Activated naive CD4-positive, alpha-beta T cell treated with anti-CD3 and anti-CD28 coated beads, Interleukin-2, amount 50 U/mL, for 24 hours (primary cell): ENCODE measurements at regions not wholly inside any gene's neighbourhood (a gene's known extent, or its start where the extent isn't known, plus 50 kb on each side); places are given as distances from the start of the nearest gene placed in this dataset.

Source experiments
- H3K27ac Mint-ChIP-seq: one replicate; pipeline ENCODE4 v1.8.0; 2021; ENCODE audit warnings: mild to moderate bottlenecking, mixed read lengths
- H3K27me3 Mint-ChIP-seq: one replicate; pipeline ENCODE4 v1.8.0; 2021; ENCODE audit warnings: mixed read lengths
- H3K36me3 Mint-ChIP-seq: one replicate; pipeline ENCODE4 v1.8.0; 2021; ENCODE audit warnings: mixed read lengths
- H3K4me1 Mint-ChIP-seq: one replicate; pipeline ENCODE4 v1.8.0; 2021; ENCODE audit warnings: mixed read lengths
- H3K4me3 Mint-ChIP-seq: one replicate; pipeline ENCODE4 v1.8.0; 2021; ENCODE audit warnings: mild to moderate bottlenecking, mixed read lengths
- H3K9me3 Mint-ChIP-seq: one replicate; pipeline ENCODE4 v1.8.0; 2021; ENCODE audit warnings: mixed read lengths

DNA sequence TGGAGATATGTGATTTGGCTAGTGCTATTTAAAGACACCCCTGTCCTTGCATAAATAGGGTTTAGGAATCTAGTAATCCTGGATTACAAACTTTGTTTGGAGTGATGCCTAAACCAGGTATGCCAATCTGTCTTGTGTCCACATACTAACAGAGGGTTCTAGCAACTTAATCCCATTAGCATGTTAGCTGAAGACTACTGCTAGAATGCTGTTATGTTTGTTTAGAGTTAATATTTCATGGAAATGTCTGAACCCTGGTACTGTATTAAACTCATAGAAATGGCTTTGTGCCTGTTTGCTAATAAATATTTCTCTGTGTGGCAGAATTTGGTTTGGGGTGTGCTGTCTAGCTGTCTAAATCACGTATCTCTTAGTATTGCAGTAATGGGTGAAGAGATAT, 150.8 kb downstream of the PFKFB3 start:
- Mint-ChIP-seq H3K4me1 (peaks cover 34% of the 10 kb centered on the region), H3K4me3 (no peak overlapping the region), H3K36me3 (peaks cover 9% of the 10 kb centered on the region), H3K27me3 (no peaks in the 10 kb centered on the region), H3K27ac (no peak overlapping the region), H3K9me3 (peaks cover 14% of the 10 kb centered on the region)

DNA sequence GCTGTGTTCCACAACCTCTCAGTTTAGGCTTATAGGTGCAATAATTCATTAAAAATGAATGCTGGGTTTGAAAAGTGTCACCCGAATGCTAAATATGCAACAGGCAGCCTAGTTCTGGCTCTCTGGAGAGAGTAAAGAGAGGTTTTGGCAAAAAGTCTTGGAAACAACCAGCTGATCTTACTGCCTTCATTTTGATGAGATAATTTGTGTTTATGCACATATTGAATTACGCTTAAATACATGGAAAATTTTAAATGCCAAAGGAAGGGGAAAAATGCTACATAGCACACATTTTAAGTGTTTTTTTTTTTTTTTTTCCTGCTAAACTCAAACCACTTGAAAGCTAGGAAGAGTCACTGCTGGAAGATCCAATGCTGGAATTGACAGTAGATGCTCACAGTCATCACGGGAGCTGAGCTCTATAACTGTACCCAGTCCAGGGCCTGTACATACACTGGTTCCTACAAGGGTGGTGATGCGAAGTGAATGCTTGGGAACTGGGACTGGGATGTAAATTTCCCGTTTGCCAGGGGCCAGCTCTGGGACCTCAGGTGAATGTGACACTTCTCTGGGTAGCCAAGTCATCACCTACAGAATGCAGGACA, 151.5 kb downstream of the PFKFB3 start:
- Mint-ChIP-seq H3K4me3 (no peak overlapping the region), H3K27me3 (no peaks in the 10 kb centered on the region), H3K36me3 (peaks cover 10% of the 10 kb centered on the region), H3K4me1 (peaks cover 28% of the 10 kb centered on the region), H3K27ac (no peak overlapping the region), H3K9me3 (peaks cover 21% of the 10 kb centered on the region)

DNA sequence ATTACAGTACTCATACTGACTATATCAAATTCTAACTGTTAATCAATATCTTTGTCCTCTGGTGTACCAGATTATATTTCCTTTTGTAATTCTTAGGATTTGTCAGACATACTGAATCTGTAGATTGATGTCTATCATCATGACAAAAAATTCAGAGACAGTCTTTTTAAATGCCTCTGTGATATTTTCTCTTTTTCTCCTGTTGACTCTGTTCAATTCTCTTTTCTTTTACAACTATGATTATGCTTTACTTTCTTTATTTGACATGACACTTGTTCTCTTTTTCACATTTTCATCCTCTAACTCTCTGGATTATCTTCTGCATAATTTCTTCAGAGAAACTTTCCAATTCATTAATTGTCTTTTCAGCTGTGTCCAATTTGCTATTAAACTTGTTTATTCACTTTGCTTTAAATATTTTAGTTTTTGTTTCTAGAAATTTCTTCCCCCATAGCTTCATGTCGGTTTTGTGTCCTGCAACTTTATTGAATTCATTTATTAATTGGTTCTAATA, 153.6 kb downstream of the PFKFB3 start:
- H3K27me3 Mint-ChIP-seq: no peaks in the 10 kb centered on the region
- no peak overlapping the region for H3K27ac Mint-ChIP-seq
- H3K9me3 Mint-ChIP-seq: peaks cover 31% of the 10 kb centered on the region
- H3K4me1 Mint-ChIP-seq: peaks cover 12% of the 10 kb centered on the region
- no peak overlapping the region for H3K4me3 Mint-ChIP-seq
- H3K36me3 Mint-ChIP-seq: peaks cover 21% of the 10 kb centered on the region

DNA sequence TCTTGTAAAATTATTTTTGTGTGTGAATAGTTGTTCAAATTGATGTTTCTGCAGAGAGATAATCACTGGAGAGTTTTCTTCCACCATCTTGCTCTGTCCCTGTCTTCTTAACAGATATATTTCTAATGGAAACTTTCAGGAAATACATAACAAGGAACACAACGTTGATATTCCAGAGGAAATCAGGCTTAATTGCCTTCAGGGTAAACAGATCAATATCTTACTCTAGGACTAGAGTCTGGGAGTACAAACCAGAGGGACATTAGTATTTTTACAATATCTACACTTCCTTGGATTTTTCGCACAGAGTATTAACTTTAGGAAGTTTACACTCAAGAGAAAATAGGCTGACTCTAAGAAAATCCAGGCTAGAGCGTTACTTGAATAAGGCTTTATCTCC, 159.1 kb downstream of the PFKFB3 start:
- H3K9me3 Mint-ChIP-seq: peaks cover 24% of the 10 kb centered on the region
- H3K27me3 Mint-ChIP-seq: no peaks in the 10 kb centered on the region
- H3K36me3 Mint-ChIP-seq: peaks cover 22% of the 10 kb centered on the region
- no peak overlapping the region for H3K4me3 Mint-ChIP-seq
- H3K27ac Mint-ChIP-seq: no peak overlapping the region
- peaks cover 5% of the 10 kb centered on the region for H3K4me1 Mint-ChIP-seq

DNA sequence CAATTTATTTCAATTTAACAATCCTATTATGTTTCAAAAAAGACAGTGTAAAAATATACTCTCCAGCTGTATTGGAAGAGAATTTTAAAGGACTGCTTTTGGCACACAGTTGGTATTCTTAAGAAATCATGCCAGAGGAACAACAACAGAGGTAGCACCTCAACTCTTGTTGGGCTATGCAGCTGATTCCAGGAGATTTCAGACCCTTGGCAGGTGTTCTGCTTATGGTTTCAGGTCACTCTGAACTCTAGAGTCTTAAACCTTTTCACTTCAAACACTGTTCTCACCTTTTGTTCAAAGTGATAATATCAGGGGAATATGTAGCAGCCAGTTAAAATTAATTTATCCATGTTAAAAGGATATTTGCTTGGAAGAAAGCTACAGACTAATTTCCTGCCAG, 160.1 kb downstream of the PFKFB3 start:
- Mint-ChIP-seq H3K4me1 (peaks cover 5% of the 10 kb centered on the region), H3K36me3 (peaks cover 22% of the 10 kb centered on the region), H3K4me3 (no peak overlapping the region), H3K27me3 (no peaks in the 10 kb centered on the region), H3K27ac (no peak overlapping the region), H3K9me3 (peaks cover 24% of the 10 kb centered on the region)

DNA sequence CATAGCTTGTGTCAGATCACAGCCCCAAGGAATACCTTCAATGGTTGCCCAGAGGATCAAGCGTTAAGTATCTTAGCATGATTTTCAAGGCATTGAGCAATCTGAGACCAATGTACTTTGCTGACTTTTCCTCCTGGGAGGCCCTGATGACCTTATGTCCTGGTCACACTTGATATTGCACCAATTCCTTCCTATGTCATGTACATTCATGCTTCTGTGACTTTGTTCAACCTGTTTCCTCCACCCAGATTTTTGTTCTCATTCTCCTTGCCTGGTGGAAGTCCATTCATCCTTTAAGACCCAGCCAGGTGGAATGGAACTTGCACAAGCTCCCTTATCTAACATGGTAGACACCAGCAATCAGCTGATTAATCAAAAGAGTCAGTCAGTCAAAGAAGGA, 160.8 kb downstream of the PFKFB3 start:
- H3K4me1 Mint-ChIP-seq: peaks cover 5% of the 10 kb centered on the region
- peaks cover 19% of the 10 kb centered on the region for H3K36me3 Mint-ChIP-seq
- H3K4me3 Mint-ChIP-seq: no peak overlapping the region
- H3K27me3 Mint-ChIP-seq: no peaks in the 10 kb centered on the region
- H3K27ac Mint-ChIP-seq: no peak overlapping the region
- H3K9me3 Mint-ChIP-seq: peaks cover 17% of the 10 kb centered on the region

DNA sequence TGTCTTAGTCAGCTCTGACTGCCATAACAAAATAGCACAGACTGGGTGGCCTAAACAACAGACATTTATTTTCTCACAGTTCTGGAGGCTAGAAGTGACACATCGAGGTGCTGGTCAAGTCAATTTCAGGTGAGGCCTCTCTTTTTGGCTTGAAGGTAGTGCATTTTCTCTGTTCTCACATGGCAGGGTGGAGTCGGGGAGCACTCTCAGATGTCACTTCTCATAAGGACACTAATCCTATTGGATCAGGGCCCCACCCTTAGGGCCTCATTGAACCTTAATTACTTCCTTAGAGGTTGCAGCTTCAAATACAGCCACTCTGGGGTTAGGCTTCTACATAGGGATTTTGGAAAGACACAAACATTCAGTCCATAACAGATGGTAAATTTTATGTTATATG, 161.6 kb downstream of the PFKFB3 start:
- H3K27me3 Mint-ChIP-seq: no peaks in the 10 kb centered on the region
- H3K27ac Mint-ChIP-seq: no peak overlapping the region
- H3K4me3 Mint-ChIP-seq: no peak overlapping the region
- peaks cover 17% of the 10 kb centered on the region for H3K36me3 Mint-ChIP-seq
- H3K9me3 Mint-ChIP-seq: peaks cover 10% of the 10 kb centered on the region
- peaks cover 5% of the 10 kb centered on the region for H3K4me1 Mint-ChIP-seq

DNA sequence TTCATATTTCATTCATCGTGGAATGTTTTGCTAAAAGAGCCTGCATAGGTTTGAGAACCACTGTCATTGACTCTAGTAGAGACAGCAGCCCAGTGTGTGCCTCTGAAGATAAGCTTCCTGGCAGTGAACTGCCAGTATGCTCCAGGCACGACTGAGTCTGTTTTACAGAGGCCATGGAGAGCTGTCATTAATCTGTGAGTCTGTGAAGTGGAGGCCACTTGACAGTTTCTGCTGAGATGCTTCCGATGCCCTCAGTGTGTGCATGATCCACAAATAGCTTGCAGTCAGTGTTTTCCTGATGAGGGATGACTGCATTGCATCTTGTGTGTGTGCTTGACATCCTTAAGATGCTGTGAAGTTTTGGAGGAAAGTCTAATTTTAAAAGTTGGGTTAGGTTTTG, 162.2 kb downstream of the PFKFB3 start:
- peaks cover 5% of the 10 kb centered on the region for H3K4me1 Mint-ChIP-seq
- peaks cover 6% of the 10 kb centered on the region for H3K9me3 Mint-ChIP-seq
- no peak overlapping the region for H3K4me3 Mint-ChIP-seq
- H3K27ac Mint-ChIP-seq: no peak overlapping the region
- H3K27me3 Mint-ChIP-seq: no peaks in the 10 kb centered on the region
- peaks cover 15% of the 10 kb centered on the region for H3K36me3 Mint-ChIP-seq

DNA sequence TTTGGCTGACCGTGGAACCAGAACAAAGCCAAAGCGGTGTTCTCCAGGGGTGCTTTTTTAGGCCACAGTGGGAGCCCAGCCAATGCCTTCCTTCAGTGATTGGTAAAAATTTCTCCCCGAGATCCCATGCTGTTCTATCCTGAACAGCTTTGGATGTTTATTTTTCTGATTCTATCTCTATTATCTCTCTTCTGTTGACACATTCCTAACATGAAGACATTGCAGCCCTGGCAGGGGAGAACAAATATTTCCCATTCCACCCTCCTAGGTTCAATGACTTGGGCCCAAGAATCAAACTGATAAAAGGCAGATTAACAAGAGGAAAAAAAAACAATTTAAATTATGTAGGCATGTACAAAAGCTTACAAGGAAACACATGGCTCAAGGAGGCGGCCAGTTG, 162.7 kb downstream of the PFKFB3 start:
- peaks cover 14% of the 10 kb centered on the region for H3K36me3 Mint-ChIP-seq
- no peaks in the 10 kb centered on the region for H3K27me3 Mint-ChIP-seq
- no peak overlapping the region for H3K27ac Mint-ChIP-seq
- peaks cover 3% of the 10 kb centered on the region for H3K4me1 Mint-ChIP-seq
- H3K4me3 Mint-ChIP-seq: no peak overlapping the region
- peaks cover 4% of the 10 kb centered on the region for H3K9me3 Mint-ChIP-seq
